ENCODE measurements at regions not wholly inside any gene's neighbourhood (a gene's known extent, or its start where the extent isn't known, plus 50 kb on each side); places are given as distances from the start of the nearest gene placed in this dataset.

DNA sequence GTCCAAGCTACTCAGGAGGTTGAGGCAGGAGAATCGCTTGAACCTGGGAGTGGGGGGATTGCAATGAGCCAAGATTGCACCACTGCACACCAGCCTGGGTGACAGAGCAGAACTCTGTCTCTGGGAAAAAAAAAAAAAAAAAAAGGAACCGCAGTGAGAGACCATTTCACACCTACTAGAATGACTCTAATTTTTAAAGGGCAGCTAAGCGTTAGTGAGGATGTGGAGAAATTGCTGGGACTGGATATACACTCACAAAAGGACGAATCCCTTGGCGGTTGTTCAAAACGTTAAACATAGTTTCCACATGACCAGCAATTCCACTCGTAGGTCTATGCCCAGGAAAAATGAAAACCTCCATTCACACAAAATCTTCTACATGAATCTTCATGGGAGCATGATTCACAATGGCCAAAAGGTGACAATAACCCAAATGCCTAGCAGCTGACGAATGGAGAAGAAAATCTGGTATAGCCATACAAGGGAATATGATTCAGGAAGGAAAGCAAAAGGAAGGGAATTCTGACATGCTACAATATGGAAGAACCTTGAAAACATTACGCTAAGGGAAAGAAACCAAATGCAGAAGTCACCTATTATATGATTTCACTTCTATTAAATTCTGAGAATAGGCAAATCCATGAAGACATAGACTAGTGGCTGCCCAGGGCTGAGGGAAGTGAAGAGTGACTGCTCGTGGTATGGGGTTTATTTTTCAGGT is 127.0 kb downstream of the CHSY1 start:
- Histone ChIP-seq H3K4me3 (no peak overlapping the region), H3K36me3 (no peaks in the 10 kb centered on the region), H3K27me3 (no peaks in the 10 kb centered on the region), H3K27ac (peak overlapping the region in 2 of 10 donors; percentile 9 to 94), H3K4me1 (peaks cover 16 to 91% (median 41%) of the 10 kb centered on the region in 9 donors), H3K9me3 (peaks cover 0 to 9% (median 0%) of the 10 kb centered on the region in 11 donors)
- intact Hi-C loops (cut with DNase I), result loop anchor here in 8 of 10 donors (5.0 to 10.0 kb wide), 5 partner anchors 37 to 132 kb away; partner anchors contain the start of gene CHSY1 (in 4 of the 8)
- no peak for DNase-seq
- no peak for TF ChIP-seq CTCF (IDR thresholded peaks at IDR 0.05)
- no peak for ATAC-seq
- 82% methylated on average over 10 of the region's 10 CpGs for WGBS, 2 donors

DNA sequence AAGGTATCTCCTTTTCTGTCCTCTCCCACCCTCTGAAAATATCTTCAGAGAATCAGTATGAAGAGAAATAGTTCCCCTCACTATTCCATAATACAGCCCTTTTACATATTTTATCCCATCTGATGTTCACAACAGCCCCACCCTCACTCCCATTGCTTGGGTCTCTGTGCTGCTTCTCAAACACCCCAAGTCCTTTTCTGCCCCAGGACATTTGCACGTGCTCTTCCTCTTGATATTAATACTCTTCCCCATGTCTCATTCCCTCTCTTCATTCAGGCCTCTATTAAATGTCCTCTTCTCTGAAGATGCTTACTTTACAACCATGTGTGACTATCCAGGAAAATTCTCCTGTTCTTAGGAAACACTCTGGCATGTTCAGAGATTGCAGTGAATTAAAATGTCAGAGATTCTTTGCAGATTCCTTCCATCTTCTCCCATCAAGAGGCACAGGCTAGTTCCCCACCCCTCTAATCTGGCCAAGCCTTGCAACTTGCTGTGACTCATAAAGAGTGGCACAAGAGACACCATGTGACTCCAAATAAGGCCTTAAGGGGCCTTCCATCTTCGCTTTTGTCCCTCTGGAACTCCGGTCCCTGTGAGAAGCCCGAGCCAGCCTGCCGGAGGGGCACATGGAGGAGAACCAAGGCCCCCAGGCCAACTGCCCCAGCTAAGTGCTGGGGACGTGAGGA is 128.5 kb downstream of the CHSY1 start:
- ATAC-seq (no peak), DNase-seq (no peak)
- Histone ChIP-seq H3K36me3 (no peaks in the 10 kb centered on the region), H3K4me3 (no peak overlapping the region), H3K4me1 (peaks cover 16 to 79% (median 34%) of the 10 kb centered on the region in 9 donors), H3K27me3 (no peaks in the 10 kb centered on the region), H3K9me3 (peaks cover 0 to 3% (median 0%) of the 10 kb centered on the region in 11 donors), H3K27ac (peak overlapping the region in 2 of 10 donors; percentile 24 to 94)
- intact Hi-C loops (cut with DNase I), result loop anchor here in 7 of 10 donors (5.0 to 10.0 kb wide), 3 partner anchors 61 to 134 kb away; partner anchors contain the start of gene CHSY1 (in 4 of the 7)
- TF ChIP-seq CTCF (IDR thresholded peaks at IDR 0.05), result no peak
- WGBS, 2 donors, result 95 to 97% methylated on average over 6 of the region's 6 CpGs

- 92 to 95% methylated on average over 8 of the region's 8 CpGs for WGBS, 2 donors
- peak overlapping the region in 1 of 10 donors; percentile 94 for H3K27ac ChIP-seq
- DNase-seq, result no peak
- ATAC-seq, result no peak
- no peaks in the 10 kb centered on the region for H3K27me3 ChIP-seq
- no peak overlapping the region for H3K4me3 ChIP-seq
- no peaks in the 10 kb centered on the region for H3K9me3 ChIP-seq
- no peak for TF ChIP-seq CTCF (IDR thresholded peaks at IDR 0.05)
- intact Hi-C loops (cut with DNase I), result loop anchor here in 7 of 10 donors (5.0 to 10.0 kb wide), 3 partner anchors 62 to 134 kb away; partner anchors contain the start of gene CHSY1 (in 4 of the 7)
- no peaks in the 10 kb centered on the region for H3K36me3 ChIP-seq
- H3K4me1 ChIP-seq, result peaks cover 16 to 74% (median 29%) of the 10 kb centered on the region in 9 donors
Observed at GRCh38 chr15:101122806-101123205, 129.0 kb downstream of the CHSY1 start.

- Histone ChIP-seq H3K36me3 (no peaks in the 10 kb centered on the region), H3K9me3 (no peaks in the 10 kb centered on the region), H3K4me1 (peaks cover 16 to 68% (median 23%) of the 10 kb centered on the region in 9 donors), H3K27ac (peak overlapping the region in 8 of 10 donors; percentile 5 to 94 (median 76)), H3K4me3 (peak overlapping the region in 5 of 10 donors; percentile 20 to 50 (median 39)), H3K27me3 (no peaks in the 10 kb centered on the region)
- ATAC-seq (peak in 1 of 8 donors; percentile 5), DNase-seq (no peak)
- intact Hi-C loops (cut with DNase I), result loop anchor here in 7 of 10 donors (5.0 to 10.0 kb wide), 3 partner anchors 63 to 135 kb away; partner anchors contain the start of gene CHSY1 (in 4 of the 7)
- WGBS, 2 donors, result 72 to 83% methylated on average over 11 of the region's 11 CpGs
- TF ChIP-seq CTCF (IDR thresholded peaks at IDR 0.05), result no peak
Observed at GRCh38 chr15:101122266-101122665, 129.6 kb downstream of the CHSY1 start.

All from heart right ventricle (tissue), 16 donors.